MM.1S (cell line): ENCODE measurements at regions not wholly inside any gene's neighbourhood (a gene's known extent, or its start where the extent isn't known, plus 50 kb on each side); places are given as distances from the start of the nearest gene placed in this dataset.

Experiments
- CTCF ChIP-seq: fragments of 300-600 bp; sonication (generic); IDR thresholded peaks from 2 replicates; pipeline ENCODE4 v1.5.1; 2016; ENCODE audit warnings: antibody characterized with exemption, low read length, mixed read lengths
- EZH2 ChIP-seq: fragments of 300-600 bp; sonication (generic); optimal IDR thresholded peaks from 2 replicates; pipeline ENCODE3; 2017; ENCODE audit warnings: low read depth, mild to moderate bottlenecking, antibody characterized with exemption, low read length, mixed read lengths
- EZH2phosphoT487 ChIP-seq: fragments of 300-600 bp; sonication (generic); IDR thresholded peaks from 2 replicates; pipeline ENCODE4 v1.6.1; 2018; ENCODE audit warnings: antibody characterized with exemption, low read length

- TF ChIP-seq CTCF: no peak
- TF ChIP-seq EZH2: no peak
- TF ChIP-seq EZH2phosphoT487: no peak
Observed at GRCh38 chr3:188031121-188031520, 122.8 kb upstream of the LPP start.
